ENCODE measurements at regions not wholly inside any gene's neighbourhood (a gene's known extent, or its start where the extent isn't known, plus 50 kb on each side); places are given as distances from the start of the nearest gene placed in this dataset.

GRCh38 chr12:111161898-111162297, 207.0 kb downstream of the PHETA1 start:
- TF ChIP-seq PRDM1 (tag by site-specific recombination; IDR thresholded peaks at IDR 0.05) (no peak), ZNF114 (tag by site-specific recombination; IDR thresholded peaks at IDR 0.05) (no peak), RBAK (tag by site-specific recombination; IDR thresholded peaks at IDR 0.05) (no peak), ZBTB8A (tag by site-specific recombination; IDR thresholded peaks at IDR 0.05) (no peak), BCL11A (tag by site-specific recombination; IDR thresholded peaks at IDR 0.05; ENCODE audit: low read depth) (no peak), CTCF (tag by site-specific recombination; IDR thresholded peaks at IDR 0.05) (no peak), SALL2 (tag by site-specific recombination; IDR thresholded peaks at IDR 0.05; ENCODE audit: borderline replicate concordance) (no peak), YY1 (tag by site-specific recombination; IDR thresholded peaks at IDR 0.05) (no peak), TCF7L2 (IDR thresholded peaks at IDR 0.05; ENCODE audit: borderline replicate concordance, low read depth, low read length) (no peak), REST (tag by site-specific recombination; IDR thresholded peaks at IDR 0.05) (no peak), ZXDB (tag by site-specific recombination; IDR thresholded peaks at IDR 0.05) (no peak), ATF2 (tag by site-specific recombination; IDR thresholded peaks at IDR 0.05; ENCODE audit: low read depth) (no peak), ZNF121 (tag by site-specific recombination; IDR thresholded peaks at IDR 0.05) (no peak)
- TF ChIP-seq, protein P1, sequence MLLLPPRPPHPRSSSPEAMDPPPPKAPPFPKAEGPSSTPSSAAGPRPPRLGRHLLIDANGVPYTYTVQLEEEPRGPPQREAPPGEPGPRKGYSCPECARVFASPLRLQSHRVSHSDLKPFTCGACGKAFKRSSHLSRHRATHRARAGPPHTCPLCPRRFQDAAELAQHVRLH (tag by site-specific recombination; IDR thresholded peaks at IDR 0.05): no peak

Measured in HEK293 (cell line).